ENCODE measurements at regions not wholly inside any gene's neighbourhood (a gene's known extent, or its start where the extent isn't known, plus 50 kb on each side); places are given as distances from the start of the nearest gene placed in this dataset.

- no peak for DNase-seq (ENCODE audit: low spot score)
- TF ChIP-seq, protein P1, sequence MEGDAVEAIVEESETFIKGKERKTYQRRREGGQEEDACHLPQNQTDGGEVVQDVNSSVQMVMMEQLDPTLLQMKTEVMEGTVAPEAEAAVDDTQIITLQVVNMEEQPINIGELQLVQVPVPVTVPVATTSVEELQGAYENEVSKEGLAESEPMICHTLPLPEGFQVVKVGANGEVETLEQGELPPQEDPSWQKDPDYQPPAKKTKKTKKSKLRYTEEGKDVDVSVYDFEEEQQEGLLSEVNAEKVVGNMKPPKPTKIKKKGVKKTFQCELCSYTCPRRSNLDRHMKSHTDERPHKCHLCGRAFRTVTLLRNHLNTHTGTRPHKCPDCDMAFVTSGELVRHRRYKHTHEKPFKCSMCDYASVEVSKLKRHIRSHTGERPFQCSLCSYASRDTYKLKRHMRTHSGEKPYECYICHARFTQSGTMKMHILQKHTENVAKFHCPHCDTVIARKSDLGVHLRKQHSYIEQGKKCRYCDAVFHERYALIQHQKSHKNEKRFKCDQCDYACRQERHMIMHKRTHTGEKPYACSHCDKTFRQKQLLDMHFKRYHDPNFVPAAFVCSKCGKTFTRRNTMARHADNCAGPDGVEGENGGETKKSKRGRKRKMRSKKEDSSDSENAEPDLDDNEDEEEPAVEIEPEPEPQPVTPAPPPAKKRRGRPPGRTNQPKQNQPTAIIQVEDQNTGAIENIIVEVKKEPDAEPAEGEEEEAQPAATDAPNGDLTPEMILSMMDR (IDR thresholded peaks at IDR 0.05): no peak
- no peak for ATAC-seq (ENCODE audit: low FRiP score)
Observed at GRCh38 chr16:73277071-73277470, 229.1 kb upstream of the ZFHX3 start.

- TF ChIP-seq, protein P1 (IDR thresholded peaks at IDR 0.05): no peak
- DNase-seq (ENCODE audit: low spot score): no peak
- ATAC-seq (ENCODE audit: low FRiP score): no peak
Observed at GRCh38 chr16:73275448-73275847, 227.5 kb upstream of the ZFHX3 start.

DNA sequence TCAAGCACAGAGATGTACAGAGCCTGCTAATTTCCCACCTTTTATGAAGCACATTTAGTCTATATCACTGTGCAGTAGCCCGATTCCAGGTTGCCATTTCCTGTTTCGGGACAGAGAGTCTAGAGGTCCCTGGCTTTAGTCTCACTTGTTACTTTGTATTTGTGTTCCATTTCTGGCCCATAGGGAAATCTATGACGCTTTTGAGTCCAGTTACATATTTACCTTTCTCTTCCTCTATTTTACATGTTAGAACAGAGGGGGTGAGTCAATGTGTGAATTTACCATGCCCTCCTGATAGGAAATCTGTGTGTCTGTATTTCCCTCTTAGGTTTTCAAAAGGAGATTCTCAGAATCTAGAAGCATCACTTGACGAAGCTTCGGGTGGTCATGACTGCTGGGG is 227.1 kb upstream of the ZFHX3 start:
- TF ChIP-seq, protein P1 (IDR thresholded peaks at IDR 0.05): no peak
- ATAC-seq (ENCODE audit: low FRiP score) (no peak), DNase-seq (ENCODE audit: low spot score) (no peak)

- TF ChIP-seq, protein P1 (IDR thresholded peaks at IDR 0.05): no peak
- DNase-seq (ENCODE audit: low spot score) (no peak), ATAC-seq (ENCODE audit: low FRiP score) (no peak)
Observed at GRCh38 chr16:73274140-73274539, 226.2 kb upstream of the ZFHX3 start.

GRCh38 chr16:73268366-73268993 is 220.6 kb upstream of the ZFHX3 start:
- ATAC-seq (ENCODE audit: low FRiP score) (no peak), DNase-seq (ENCODE audit: low spot score) (no peak)
- TF ChIP-seq, protein P1 (IDR thresholded peaks at IDR 0.05): no peak

- DNase-seq (ENCODE audit: low spot score) (no peak), ATAC-seq (ENCODE audit: low FRiP score) (no peak)
- TF ChIP-seq, protein P1 (IDR thresholded peaks at IDR 0.05): no peak
Observed at GRCh38 chr16:73265935-73266334, 218.0 kb upstream of the ZFHX3 start.

GRCh38 chr16:73265124-73265837 is 217.4 kb upstream of the ZFHX3 start:
- ATAC-seq (ENCODE audit: low FRiP score) (no peak), DNase-seq (ENCODE audit: low spot score) (no peak)
- TF ChIP-seq, protein P1 (IDR thresholded peaks at IDR 0.05): no peak

All from omental fat pad (tissue), 3 donors.